ENCODE measurements at regions not wholly inside any gene's neighbourhood (a gene's known extent, or its start where the extent isn't known, plus 50 kb on each side); places are given as distances from the start of the nearest gene placed in this dataset.

DNA sequence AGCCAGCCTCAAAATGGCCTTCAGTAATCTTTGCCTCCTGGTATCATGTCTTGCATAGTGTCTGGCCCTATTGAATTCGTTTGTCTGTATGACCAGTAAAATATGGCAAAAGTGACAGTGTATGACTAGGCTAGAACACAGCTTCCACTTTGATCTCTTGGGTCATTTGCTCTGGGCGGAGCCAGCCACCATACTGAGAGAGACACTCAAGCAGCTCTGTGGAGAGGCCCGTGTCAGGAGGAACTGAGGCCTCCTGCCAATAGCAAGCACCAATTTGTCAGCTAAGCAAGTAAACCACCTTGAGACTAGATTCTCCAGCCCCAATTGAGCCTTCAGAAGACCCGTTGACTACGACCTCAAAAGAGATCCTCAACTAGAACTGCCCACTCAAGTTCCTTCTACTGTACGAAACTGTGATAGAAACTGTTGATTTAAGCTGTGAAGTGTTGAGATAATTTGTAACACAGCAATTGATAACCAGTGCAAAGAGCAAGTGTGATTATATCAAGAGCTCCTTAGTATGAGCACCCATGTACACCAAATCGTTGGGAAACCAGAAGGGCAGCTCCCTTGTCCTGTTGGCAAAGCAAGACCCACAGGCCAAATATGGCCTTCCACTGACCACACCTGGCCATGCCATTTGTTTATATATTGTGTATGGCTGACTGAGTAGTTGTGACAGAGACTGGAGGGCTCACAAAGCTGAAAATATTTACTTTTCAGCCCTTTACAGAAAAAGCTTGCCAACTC, 52.7 kb upstream of the SERBP1 start:
- TF ChIP-seq CTCF (IDR thresholded peaks at IDR 0.05; ENCODE audit: control insufficient read depth, insufficient read depth, low read depth, low read length, missing control alignments), result no peak

GRCh38 chr1:67484492-67484891, 54.3 kb upstream of the SERBP1 start:
- TF ChIP-seq CTCF (IDR thresholded peaks at IDR 0.05; ENCODE audit: control insufficient read depth, insufficient read depth, low read depth, low read length, missing control alignments), result no peak
- no peak for DNase-seq (ENCODE audit: low read depth)
- no peak overlapping the region for H3K4me3 ChIP-seq (ENCODE audit: control insufficient read depth, low read depth, low read length)

More for the DNA sequence above, 52.7 kb upstream of the SERBP1 start:
- no peak overlapping the region for H3K4me3 ChIP-seq (ENCODE audit: control insufficient read depth, low read depth, low read length)
- DNase-seq (ENCODE audit: low read depth), result no peak

DNA sequence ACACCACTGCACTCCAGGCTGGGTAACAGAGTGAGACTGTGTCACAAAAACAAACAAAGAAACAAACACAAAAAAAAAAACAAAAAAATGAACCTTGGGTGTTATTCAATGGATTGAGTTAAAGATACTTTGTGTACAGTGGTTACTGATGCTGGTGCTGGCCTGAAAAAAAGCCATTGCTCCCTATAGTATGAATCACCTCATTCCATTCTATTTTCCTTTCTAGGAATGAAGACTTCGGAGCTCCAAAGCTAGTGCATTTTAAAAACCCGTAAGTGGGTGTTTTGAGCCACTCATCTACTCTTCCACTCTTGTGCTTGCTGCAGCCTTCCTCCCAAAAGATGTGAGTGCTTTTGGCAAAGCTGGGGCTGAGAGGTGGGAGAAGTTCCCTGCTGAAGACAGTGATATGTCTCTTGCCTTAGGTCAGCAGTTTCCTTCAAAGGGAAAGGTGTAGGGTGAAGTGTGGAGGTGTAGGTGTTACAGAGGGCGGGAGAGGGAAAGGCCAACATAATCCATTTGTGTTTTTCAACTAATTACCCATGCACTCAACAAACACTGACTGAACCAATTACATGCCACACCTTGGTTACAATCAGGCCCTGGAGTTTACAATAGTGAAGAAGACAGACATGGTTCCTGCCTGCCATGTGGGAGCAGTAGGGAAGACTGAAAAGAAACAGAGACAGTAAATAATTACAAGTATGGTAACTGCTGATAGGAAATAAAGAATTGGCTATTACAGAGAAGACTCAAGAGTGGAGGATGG, 55.0 kb upstream of the SERBP1 start:
- TF ChIP-seq CTCF (IDR thresholded peaks at IDR 0.05; ENCODE audit: control insufficient read depth, insufficient read depth, low read depth, low read length, missing control alignments), result no peak
- DNase-seq (ENCODE audit: low read depth), result no peak

GRCh38 chr1:67489643-67490042, 59.4 kb upstream of the SERBP1 start:
- peak; percentile 45 for TF ChIP-seq CTCF (IDR thresholded peaks at IDR 0.05; ENCODE audit: control insufficient read depth, insufficient read depth, low read depth, low read length, missing control alignments)
- no peak overlapping the region for H3K4me3 ChIP-seq (ENCODE audit: control insufficient read depth, low read depth, low read length)
- no peak for DNase-seq (ENCODE audit: low read depth)

More for the DNA sequence above, 55.0 kb upstream of the SERBP1 start:
- H3K4me3 ChIP-seq (ENCODE audit: control insufficient read depth, low read depth, low read length), result no peak overlapping the region

DNA sequence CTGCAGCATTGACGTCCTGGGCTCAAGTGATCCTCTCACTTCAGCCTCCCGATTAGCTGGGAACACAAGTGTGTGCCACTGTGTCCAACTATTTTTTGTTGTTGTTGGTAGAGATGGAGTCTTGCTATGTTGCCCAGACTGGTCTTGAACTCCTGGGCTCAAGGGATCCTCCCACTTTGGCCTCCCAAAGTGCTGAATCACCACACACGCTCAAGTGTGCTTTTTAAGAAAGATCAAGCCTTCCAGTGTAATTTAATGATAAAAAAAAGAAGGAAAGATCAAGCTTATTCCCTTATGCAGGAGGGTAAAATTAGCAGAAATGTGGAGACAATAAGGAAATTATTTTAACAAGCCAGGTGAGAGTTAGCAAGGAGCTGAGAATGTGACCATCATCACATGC, 61.1 kb upstream of the SERBP1 start:
- H3K4me3 ChIP-seq (ENCODE audit: control insufficient read depth, low read depth, low read length), result no peak overlapping the region
- no peak for TF ChIP-seq CTCF (IDR thresholded peaks at IDR 0.05; ENCODE audit: control insufficient read depth, insufficient read depth, low read depth, low read length, missing control alignments)
- no peak for DNase-seq (ENCODE audit: low read depth)

- no peak for DNase-seq (ENCODE audit: low read depth)
- no peak overlapping the region for H3K4me3 ChIP-seq (ENCODE audit: control insufficient read depth, low read depth, low read length)
- TF ChIP-seq CTCF (IDR thresholded peaks at IDR 0.05; ENCODE audit: control insufficient read depth, insufficient read depth, low read depth, low read length, missing control alignments), result no peak
Measured at GRCh38 chr1:67493148-67493547, 62.9 kb upstream of the SERBP1 start.

Data from AG09309 (cell line).